HG02938 (cell line): ENCODE measurements at regions not wholly inside any gene's neighbourhood (a gene's known extent, or its start where the extent isn't known, plus 50 kb on each side); places are given as distances from the start of the nearest gene placed in this dataset.
"Not testable (repeated sequence)": the region's sequence is repeated elsewhere in the genome, so short reads cannot be mapped to it uniquely, and the experiment has no call there.

ENCODE experiments used
- ATAC-seq: cut with Tn5 transposase; IDR thresholded peaks from one replicate; pipeline ENCODE4 v1.9.1; 2021; ENCODE audit warnings: mild to moderate bottlenecking, moderate library complexity; ENCODE audit not compliant: unreplicated experiment

DNA sequence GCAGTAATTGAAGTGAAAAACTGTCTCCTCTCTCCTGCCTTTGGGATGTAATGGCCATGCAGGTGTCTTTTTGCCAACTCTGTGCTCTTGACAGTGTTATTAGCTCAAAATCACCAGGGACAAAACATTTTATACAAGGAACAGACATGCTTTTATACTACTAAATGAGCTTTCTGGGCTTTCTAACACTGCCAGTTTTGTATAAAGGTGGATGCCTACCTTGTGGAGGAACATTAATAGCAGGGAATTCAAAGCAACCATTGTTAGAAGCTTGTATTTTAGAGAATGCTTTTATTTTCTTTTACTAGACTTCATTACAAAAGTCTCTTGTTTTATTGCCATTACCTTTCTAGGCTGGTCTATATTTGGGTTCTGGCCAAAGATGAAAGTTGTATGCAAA lies 54.7 kb upstream of the ARSJ start:
- no peak for ATAC-seq

DNA sequence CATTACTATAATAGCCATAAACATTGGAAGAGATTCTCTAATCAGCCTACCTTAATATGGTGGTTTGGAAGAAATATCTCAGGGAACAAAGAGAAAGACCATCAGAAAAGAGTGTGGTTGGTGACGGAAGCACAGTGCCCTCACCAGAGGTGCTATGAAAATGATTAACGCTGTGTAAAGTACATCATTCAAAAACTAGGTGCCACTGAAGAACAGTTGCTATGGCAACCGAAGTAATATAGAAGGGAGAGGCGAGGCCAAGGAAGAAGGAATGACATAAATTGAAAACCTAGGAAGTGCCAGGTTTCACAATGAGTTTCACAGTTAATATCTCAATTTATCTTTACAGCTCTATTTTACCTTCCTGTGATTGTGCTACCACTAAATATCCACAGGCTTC lies 57.0 kb upstream of the ARSJ start:
- ATAC-seq, result no peak

DNA sequence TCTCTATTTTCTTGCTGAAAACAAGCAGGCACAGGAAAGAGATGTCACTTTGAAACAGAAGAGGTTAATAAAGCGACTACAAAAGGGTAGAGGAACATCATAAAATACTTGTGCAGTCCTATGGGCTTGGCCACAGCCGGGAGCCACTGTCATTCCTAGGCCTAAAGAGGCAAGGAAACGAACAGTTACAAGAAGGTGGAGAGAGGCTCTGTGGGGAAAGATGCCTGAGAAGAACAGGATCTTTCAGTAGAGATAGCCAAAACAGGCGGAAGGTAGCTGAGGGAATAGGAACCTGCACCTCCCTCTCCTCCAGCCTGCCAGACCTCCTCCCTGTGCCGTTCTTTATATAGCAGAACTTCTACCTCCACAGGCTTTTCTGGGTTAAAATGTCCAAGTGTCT lies 57.4 kb upstream of the ARSJ start:
- ATAC-seq, result no peak

DNA sequence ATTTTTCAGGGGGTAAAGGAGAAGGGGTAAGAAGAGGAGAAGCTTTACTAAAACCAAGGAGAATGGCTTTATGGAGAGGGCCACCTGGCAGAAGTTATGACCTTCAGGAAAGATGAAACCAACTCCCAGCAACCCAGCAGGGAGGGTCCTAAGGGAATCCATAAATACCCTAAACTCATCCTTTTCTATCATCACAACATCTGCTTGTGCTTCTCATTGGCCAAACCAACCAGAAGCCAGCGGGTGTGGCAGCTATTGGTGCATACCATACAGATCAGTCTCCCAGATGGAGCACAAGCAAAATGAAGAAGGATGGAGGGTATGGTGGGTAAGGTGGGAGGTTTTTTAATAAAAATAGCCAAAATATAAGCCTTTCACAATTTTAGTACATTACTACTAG lies 58.5 kb upstream of the ARSJ start:
- no peak for ATAC-seq

DNA sequence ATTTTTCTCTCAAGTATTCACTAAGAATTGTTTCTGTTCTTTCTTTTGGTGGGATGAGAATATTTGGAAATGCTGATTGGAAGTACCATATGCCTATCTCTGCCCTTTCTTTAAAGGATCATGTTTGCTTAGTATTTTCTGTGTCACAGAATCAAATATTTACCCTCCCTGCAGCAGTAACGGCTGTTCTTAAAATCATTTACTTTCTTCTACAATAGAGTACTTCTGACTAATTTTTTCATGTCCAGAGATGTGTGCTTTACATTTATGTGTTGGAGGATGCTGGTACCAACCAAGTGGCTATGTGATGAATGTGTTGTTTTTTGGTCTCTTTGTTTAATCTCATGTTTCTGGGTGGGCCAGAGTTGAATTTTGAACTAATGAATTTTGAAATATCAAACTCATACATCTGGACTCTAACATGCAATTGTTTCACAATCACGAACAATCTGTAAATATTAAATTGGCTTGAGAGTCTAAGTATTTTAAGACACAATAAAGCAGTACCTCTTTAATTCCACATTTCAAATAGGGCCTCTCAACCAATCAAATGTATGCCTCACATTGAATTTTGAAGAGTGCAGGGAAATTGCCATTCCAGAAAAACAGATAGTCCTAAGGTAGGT lies 59.4 kb upstream of the ARSJ start:
- no peak for ATAC-seq

DNA sequence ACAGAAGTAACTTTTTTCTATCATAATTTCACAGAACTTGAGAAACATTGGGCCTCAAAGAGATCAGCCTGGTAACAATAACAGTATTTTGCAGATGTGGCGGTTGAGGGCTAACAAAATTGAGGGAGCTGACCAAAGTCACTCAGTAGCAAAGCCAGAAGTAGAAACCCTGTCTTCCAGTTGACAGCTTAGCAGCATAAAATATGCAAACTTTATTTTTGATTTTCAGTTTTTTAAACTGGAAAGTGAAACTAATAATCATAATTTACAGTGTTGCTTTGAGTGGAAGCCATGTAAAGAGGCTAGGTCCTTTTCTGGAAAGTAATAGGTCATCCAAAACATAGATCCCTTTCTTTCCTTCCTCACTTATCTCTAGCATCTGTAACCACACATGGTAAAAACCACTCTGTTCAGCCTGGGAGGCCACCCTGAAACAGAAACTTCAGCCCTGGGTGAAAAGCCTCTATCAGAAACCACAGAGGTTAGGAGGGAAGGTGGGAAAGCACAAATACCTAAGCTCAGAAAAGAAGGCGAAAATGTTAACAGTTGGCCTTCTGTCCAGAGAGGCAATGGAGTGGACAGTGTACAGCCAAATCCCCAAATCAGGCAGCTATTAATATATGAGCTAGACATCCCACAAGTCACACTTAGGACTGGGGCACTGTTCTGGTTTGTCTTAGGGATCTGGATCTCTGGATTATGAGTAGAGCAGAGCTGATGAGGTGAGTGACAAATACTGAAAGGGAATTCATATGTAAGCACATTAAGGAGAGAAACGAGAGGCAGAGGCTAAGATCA lies 61.1 kb upstream of the ARSJ start:
- ATAC-seq, result peak; percentile 90

DNA sequence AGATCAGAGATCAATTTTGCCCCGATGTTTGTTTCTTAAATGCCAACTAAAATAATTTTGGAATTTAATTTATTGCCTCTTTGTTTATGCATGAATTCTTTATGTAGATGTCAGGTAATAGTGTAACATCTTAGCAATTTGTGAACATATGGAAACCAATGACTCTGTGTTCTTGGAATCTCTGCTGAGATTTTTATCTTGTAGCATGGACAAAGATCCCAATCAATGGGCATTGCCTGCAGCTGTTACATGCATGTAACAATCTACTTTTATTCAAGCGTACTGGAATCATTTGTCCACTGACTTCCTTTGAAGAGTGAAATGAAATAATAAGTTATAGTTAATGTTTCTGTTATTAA lies 61.6 kb upstream of the ARSJ start:
- ATAC-seq, result no peak

DNA sequence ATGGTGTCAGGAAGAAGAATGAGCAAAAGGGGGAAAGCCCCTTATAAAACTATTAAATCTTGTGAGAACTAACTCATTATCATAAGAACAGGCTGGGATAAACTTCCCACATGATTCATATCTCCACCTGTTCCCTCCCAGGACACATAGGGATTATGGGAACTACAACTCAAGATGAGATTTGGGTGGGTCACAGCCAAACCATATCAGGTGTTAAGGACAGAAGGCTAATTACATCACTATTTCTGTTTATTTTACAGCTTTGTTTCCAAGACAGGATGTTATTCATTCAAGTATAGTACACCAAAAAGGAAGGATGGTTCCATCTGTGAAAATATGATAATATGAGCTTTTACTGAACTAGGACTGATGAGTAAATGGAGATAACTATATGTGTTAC lies 63.7 kb upstream of the ARSJ start:
- ATAC-seq, result no peak

DNA sequence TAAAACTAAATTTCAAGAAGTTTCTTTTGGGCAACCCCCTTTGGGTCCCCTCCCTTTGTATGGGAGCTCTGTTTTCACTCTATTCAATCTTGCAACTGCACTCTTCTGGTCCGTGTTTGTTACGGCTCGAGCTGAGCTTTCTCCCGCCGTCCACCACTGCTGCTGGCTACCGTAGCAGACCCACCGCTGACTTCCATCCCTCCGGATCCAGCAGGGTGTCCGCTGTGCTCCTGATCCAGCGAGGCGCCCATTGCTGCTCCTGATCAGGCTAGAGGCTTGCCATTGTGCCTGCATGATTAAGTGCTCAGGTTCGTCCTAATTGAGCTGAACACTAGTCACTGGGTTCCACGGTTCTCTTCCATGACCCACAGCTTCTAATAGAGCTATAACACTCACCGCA lies 64.9 kb upstream of the ARSJ start:
- ATAC-seq, result not testable (repeated sequence)

DNA sequence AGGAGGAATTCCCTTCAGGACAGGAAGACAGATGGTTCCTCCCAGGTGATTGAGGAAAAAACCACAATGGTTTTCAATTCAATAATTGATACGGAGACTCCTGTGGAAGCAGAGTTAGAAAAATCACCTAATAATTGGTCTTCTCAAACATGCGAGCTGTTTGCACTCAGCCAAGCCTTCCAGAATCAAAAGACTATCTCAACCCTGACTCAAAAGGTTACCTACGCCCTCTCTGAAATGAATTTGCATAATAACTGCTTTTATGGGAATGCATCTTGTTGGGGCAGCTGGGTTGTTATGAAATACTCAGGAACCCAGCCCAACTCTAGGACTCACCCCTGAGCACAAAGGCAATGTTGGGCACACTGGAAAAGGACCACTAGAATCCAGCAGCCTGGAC lies 66.9 kb upstream of the ARSJ start:
- no peak for ATAC-seq

DNA sequence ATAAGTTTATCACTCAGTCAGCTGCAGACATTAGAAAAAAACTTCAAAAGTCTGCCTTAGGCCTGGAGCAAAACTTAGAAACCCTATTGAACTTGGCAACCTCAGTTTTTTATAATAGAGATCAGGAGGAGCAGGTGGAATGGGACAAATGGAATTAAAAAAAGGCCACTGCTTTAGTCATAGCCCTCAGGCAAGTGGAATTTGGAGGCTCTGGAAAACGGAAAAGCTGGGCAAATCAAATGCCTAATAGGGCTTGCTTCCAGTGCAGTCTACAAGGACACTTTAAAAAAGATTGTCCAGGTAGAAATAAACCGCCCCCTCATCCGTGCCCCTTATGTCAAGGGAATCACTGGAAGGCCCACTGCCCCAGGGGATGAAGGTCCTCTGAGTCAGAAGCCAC lies 68.7 kb upstream of the ARSJ start:
- not testable (repeated sequence) for ATAC-seq

DNA sequence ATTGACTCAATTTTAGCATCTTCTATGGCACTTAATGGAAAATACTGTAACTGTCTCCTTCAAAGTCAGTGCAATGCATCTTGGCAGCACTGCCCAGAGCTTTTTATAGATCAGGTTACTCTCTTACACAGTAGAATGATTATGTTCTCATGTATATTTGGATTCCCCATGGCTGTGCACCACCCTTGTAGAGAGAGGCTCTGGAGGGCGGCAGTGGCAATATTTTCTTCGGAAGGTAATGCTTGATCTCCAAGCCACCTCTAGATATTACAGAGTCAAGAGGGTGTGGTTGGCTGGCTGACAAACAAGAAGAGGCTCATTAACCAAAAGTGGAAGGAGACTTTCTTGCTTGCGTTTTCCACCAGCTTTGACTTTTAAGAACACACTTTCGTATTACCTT lies 72.8 kb upstream of the ARSJ start:
- ATAC-seq, result no peak

DNA sequence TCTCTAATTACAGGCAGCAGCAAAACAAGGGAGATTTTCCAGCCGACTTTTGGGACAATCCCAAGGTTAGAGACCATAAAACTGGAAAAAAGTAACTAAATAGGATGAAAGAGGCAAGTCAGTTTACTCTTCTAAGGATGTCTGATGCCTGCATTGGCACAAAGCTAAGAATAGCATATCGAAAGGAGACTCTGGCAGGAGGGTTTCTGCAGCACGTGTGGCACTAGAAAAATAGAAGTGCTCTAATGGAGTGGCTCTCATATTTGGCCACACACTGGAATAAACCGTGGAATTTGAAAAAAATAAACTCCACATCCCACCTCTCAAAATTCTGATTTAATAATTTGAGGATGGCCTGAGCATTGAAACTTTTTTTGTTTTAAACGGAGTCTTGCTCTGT lies 77.2 kb upstream of the ARSJ start:
- no peak for ATAC-seq

DNA sequence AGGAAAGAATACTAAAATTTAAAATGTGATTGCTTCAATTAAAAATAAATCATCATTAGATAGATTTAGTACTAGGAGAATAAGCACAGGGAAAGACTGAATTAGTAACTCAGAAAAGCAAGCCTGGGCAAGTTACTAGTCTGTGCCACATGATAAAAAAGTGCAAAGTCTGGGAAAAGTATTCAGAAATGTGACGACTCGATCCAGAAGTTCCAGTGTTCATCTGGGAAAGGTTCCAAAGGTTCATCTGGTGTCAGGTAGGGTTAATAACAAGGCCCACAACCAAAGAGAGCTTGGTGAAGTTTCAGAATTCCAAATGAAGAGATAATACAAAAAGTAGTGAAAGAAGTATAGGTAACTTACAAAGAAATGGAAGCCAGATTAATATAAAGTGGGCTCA lies 78.3 kb upstream of the ARSJ start:
- no peak for ATAC-seq

DNA sequence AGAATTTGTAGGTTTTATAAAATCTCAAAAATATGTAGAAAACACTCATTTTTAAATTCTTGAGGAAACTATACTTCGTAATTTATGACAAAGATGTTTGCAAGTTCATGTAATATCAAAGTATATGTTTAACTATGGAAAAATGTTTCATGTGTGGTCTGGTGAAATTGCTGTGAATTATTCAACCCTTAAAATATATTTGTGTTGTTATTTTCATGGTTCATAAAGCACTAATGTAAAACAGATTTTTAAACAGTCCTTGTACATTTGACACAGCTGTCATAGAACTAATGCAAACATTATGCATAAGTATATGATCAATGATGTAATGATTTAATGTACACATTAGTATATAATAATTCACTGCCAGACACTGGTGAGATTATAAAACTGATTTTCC lies 83.1 kb upstream of the ARSJ start:
- no peak for ATAC-seq

DNA sequence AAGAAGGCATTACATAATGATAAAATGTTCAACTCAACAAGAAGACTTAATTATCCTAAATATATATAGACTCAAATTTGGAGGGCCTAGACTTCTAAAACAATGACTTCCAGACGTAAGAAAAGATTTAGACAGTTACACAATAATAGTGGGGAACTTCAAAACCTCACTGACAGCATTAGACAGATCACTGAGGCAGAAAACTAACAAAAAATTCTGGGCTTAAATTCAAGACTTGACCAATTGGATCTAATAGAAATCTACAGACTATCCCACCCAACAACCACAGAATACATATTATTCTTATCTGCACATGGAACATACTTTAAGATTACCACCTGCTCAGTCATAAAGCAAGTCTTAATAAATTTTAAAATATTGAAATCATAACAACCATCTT lies 93.3 kb upstream of the ARSJ start:
- no peak for ATAC-seq

DNA sequence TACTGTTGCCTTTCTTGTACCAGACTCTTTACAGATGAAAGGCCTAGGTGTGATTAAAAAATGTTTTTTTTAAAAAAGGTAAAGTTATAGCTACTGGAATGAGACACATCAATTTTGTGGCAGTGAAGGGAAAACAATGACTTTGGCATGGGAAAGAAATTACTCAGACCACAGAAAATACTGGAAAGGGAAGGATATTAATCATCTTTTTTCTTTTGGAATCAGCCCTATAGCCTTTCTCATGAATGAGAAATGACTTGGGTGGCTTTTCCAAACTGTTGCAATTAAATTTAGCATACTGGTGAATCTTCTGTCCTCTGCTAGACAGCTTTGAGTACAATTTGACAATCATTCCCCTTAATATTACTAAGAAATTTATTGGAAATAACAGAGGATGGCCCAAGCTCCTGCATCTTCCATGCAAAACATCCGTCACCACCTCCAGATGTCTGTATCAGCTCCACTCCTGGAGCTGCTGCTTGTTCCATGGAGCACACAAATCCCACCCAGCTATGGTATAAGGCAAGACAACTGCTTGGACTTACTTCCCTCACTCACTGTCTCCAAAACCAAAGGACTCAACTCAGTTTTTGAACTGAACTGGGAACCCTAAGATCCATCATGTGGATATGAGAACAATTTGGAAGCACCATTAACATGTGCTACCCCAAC lies 97.6 kb upstream of the ARSJ start:
- no peak for ATAC-seq

DNA sequence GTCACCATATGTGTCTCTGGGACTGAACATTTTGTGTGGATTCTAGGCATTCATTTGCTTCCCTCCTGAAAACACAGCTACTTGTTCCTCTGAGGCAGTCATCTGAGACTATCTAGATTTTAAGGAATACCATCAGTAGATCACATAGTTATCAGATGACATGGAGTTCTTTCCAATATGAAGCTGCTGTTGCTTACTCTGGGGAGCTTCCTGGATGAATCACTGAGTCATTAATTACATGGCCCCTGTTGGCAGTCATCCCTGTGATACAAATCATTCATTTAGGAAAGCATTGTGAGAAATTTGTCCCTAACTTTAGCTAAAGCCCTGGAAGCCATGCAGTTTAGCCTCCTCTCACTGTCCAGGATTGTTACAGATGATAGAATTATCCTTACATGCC lies 98.2 kb upstream of the ARSJ start:
- ATAC-seq, result no peak

DNA sequence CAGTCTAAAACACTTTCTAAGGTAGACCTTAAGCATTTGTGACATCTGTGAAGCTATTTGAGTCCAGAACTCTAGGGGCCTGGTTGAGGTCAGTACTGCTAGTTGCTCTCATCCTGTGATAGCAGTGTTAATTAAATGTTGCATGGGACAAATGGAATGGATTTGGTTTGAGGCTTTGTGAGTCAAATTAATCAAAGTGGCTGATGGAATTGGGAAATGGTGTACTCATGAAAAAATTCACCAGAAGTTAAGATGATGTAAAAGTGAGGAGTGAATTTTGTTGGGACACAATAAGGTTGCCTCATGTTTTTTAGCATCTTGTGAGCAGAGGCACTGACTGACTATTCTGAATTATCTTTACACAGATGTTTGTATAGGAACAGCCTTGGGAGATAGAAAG lies 99.2 kb upstream of the ARSJ start:
- ATAC-seq, result no peak

DNA sequence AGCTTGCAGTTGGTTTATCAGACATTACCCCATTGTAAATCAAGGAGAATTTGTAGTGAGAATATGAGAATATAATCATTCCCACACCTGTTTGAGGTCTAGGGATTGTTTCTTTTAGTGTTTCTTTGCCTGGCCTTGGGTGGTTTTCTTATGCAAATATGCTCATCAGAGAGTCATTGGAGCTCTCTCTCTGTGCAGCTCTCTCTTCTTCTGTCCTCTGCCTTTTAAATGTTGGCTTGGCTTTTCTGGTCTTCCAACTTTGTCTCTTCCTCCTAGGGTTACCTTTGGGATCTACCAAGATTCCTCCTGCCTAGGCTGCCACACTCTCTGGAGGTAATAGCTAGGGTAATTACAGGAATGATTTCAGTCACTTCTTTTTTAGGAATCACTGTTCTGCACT lies 102.3 kb upstream of the ARSJ start:
- ATAC-seq, result no peak

DNA sequence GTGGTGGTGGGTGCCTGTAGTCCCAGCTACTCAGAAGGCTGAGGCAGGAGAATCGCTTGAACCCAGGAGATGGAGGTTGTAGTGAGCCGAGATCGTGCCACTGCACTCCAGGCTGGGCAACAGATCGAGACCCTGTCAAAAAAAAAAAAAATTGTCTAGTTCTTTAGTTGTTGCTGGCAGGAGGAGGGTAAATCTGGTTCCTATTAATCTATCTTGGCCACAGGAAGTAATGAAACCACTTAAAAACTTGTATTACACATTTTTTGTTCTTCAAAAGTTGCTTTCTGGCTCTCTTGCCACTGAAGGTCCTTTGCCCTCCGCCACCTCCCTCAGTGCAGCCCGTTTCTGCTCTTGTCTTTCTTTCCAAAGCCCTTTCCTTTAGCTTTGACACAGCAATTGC lies 102.9 kb upstream of the ARSJ start:
- no peak for ATAC-seq

DNA sequence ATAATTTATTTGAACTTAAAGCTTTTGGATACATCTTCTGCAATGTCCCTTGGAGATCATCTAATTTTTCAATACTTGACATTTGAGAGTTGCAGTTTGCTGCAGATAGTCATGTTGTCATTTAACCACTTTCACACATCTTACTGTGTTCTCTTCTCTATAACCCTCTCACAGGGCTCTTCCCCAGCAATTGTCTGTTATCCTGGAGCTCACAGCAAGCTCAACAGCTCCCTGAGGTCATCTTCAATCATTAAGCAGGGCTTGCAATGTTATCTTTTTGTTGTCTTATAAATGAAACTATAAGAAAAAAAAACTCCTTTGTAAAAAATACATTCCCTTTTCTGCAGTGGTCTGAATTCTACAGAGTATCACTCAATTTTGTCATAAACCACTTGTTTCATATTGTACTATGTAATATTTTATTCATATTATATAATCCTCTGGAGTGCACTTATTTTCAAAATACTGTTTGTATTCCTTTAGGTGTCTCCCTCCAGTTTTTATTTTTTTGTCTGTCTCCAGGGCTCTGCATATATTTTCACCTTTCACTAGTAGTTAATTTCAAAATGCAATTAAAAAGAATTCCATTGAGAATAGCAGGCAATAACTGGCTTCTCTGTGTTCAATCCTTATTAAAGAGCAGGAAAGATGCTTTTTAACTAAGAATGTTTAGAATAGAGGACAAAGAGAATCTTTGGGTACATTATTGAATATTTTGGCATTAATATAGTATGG lies 106.3 kb upstream of the ARSJ start:
- no peak for ATAC-seq
